MV-4-11 (cell line): ENCODE measurements at regions not wholly inside any gene's neighbourhood (a gene's known extent, or its start where the extent isn't known, plus 50 kb on each side); places are given as distances from the start of the nearest gene placed in this dataset.
"Not testable (repeated sequence)": the region's sequence is repeated elsewhere in the genome, so short reads cannot be mapped to it uniquely, and the experiment has no call there.

Experiments
- DNase-seq: peaks from one replicate; lab custom pipeline; 2025; lab: John Stamatoyannopoulos, UW

DNA sequence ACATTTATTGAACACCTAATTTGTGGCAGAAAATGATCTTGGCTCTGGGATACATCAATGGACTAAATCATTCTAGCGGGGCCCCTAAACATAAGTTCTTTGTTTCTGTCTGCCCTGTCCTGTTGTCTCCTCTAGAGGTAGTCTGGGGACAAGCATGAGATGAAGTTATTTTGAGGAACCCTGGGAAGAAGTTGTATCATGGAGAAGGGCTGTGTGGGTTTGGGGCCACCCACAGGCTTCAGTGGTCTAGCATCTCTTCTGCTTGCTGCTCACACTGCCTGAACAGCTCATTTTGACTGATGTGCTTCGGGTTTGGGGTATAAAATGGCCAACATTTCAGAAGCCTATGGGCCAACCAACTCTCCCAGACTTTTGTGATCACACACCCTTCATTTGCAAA lies 50.3 kb upstream of the OSBPL11 start:
- DNase-seq: peak; percentile 26

DNA sequence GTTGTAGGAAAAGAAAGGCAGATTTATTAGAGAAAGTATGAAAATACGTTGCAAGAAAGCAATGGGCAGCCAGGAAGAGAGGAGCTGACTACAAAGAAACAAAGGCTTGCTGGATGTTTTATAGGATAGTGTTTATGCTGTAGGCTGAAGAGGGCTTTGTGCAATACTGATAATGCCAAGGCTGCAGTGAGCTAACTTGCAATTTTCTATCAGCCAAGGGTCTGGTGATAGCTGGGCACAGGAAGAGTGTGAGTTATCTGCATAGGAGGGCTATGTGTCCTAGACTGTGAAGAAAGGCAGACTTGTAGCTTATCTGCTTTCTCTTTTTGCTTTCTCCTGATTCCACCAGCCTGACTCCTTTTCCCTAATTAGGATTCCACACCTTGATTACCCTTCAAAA lies 51.3 kb upstream of the OSBPL11 start:
- DNase-seq: no peak

DNA sequence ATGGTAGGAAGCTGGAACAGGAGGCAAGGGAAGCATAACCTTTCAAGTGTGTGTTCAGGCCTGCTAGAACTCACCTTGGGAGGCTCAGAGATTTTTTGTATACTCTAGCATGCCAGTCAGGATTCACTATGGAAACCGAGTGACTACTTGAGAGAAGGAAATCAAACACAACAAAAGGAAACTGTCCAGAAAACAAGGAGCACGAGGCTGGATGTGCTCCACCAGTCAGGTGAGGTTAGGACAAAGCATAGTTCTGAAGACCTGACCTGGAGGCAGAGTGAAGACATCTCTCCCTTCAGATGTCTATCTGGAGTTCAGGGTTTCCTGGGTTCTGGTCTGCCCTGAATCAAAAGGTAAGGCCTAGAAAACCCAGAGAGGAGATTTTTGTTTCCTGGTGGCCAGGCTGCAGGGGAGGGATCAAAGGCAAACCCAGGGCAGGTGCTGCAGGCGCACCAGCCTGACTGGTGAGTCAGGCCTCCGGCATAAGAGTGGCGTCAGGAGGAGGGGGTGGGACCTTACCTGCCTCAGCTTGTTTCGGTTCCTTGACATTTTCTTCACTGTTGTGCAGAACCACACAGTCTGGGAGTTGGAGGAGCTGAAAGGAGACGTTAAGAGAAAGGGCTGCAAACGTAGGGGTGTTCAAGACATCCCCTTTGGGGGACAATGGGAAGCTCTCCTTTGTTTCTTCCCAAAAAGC lies 52.2 kb upstream of the OSBPL11 start:
- no peak for DNase-seq

DNA sequence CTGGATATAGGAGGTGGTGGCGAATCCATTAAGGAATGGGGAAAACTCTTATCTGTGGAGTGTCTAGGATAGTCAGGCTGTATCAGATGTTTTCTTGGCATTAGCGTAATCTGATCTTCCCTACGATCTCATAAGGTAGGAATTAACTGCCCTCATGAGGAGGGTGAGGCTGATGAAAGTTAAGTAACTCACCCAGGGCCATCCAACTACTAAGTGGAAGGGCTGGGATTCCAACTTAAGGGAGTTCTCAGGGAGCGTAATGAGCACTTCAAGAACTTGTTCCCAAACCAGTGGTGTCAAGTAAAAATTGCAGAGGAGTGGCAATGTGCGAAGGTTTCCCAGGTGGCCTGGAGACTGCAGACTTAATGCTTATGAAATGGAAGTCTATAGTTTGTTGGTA lies 55.9 kb upstream of the OSBPL11 start:
- no peak for DNase-seq

- no peak for DNase-seq
These were observed 57.1 kb upstream of the OSBPL11 start for GRCh38 chr3:125652349-125652748.

DNA sequence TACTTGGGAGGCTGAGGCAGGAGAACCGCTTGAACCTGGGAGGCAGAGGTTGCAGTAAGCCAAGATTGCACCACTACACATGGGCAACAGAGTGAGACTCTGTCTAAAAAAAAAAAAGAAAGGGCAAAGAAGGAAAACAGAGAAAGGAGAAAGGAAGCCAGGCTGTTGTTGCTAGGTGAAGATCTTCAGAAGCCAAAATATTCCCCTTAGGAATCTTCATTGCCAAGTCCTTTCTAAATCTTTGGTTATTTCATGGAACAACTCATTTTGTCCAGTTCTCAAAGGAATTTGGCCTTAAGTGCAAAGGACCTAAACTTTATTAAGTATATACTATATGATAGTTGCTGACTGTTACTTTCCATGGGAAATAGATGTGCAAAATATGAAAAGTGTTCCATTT lies 59.2 kb upstream of the OSBPL11 start:
- no peak for DNase-seq

GRCh38 chr3:125662675-125663074 lies 67.4 kb upstream of the OSBPL11 start:
- DNase-seq: no peak

- no peak for DNase-seq
These were observed 75.1 kb upstream of the OSBPL11 start for GRCh38 chr3:125670352-125670751.

- no peak for DNase-seq
These were observed 75.6 kb upstream of the OSBPL11 start for GRCh38 chr3:125670945-125671344.

DNA sequence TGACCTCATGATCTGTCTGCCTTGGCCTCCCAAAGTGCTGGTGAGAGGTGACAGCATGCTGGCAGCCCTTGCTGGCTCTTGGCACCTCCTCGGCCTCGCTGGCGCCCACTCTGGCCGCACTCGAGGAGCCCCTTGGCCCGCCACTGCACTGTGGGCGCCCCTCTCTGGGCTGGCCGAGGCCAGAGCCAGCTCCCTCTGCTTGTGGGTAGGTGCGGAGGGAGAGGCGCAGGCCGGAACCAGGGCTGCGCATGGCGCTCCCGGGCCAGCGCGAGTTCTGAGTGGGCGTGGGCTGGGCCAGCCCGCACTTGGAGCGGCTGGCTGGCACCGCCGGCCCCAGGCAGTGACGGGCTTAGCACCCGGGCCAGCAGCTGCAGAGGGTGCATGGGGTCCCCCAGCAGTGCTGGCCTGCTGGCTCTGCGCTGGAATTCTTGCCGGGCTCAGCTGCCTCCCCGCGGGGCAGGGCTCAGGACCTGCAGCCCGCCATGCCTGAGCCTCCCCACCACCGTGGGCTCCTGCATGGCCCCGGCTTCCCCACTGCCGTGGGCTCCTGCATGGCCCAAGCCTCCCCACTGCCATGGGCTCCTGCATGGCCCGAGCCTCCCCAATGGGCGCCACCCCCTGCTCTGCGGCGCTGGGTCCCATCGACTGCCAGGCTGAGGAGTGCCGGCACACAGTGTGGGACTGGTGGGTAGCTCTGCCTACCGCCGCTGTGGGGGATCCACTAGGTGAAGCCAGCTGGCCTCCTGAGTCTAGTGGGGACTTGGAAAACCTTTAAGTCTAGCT lies 76.4 kb upstream of the OSBPL11 start:
- DNase-seq: no peak

GRCh38 chr3:125675791-125676190 lies 80.5 kb upstream of the OSBPL11 start:
- no peak for DNase-seq

GRCh38 chr3:125679258-125679657 lies 84.0 kb upstream of the OSBPL11 start:
- no peak for DNase-seq

GRCh38 chr3:125681146-125681545 lies 85.8 kb upstream of the OSBPL11 start:
- DNase-seq: no peak

DNA sequence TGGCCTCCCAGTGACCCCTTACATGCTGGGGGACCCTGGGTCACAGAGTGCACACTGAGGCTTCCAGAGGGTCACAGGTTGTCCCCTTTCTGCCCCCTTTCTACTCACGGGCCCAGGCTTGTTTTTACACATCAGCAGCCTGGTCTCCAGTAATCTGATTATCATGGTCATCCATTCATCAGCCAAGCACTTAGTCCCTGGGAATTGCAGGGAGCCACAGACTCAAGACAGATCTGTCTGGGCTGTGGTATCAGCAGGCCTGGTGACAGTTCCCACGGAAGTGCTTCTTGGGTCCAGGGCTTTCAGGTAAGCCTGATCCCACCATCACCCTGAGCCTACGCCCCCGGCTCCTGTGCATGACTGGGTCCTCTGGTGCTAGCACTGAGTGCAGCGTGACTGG lies 86.6 kb upstream of the OSBPL11 start:
- not testable (repeated sequence) for DNase-seq

GRCh38 chr3:125682610-125683009 lies 87.3 kb upstream of the OSBPL11 start:
- DNase-seq: not testable (repeated sequence)

DNA sequence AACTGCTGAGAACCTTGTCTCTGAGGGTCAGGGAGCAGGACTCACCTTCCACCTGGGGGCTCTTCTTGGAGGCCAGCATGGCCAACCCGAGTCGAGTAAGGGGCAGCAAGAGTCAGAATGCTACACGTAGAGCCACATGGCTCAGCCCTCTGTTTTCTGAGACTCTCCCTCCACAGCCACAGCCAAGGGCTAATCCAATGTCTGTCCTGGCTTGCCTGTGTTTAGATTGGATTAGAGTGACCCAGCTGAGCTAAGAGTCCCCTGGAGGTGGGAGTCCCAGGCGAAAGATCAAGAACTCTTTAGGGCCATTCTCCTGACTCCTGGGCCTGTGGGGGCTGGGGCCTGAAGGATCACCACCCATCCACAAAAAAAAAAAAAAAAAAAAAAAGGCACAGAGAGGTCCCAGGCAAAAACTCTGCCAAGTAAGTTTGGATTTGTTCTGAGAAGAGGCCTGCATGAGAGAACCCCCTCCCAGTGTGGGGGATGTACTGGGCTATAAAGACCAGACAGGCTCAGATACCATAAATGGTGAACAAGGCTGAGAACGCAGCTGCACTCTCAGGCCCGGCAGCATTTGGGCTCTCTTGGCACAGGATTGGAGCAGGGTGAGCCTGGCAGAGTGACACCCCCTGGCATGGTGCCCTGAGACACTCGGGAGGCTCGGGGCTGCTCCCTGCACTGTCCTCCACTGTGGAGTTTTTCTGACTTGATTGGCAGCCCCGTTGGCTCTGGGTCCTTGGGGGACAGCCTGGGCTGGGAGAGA lies 88.0 kb upstream of the OSBPL11 start:
- DNase-seq: no peak

DNA sequence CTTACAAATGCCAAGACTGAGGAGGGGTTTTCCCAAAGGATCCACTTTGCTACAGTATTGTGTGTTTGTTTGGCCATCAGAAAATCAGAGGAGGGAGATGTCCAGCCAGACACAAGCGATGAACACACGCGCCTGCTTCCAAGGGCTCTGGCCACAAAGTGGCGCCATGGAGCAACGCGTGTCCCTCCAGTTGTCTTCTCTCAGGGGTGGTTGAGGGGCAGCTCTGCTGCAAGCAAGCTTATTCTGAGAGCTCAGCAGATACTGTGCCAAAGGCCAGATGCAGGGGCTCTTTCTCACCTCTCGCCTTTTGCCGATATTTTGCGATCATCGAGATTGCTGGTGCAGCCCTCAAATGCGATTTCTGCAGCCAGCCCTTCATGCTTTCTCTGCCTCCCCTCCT lies 88.9 kb upstream of the OSBPL11 start:
- DNase-seq: no peak

GRCh38 chr3:125685741-125686140 lies 90.4 kb upstream of the OSBPL11 start:
- DNase-seq: not testable (repeated sequence)

DNA sequence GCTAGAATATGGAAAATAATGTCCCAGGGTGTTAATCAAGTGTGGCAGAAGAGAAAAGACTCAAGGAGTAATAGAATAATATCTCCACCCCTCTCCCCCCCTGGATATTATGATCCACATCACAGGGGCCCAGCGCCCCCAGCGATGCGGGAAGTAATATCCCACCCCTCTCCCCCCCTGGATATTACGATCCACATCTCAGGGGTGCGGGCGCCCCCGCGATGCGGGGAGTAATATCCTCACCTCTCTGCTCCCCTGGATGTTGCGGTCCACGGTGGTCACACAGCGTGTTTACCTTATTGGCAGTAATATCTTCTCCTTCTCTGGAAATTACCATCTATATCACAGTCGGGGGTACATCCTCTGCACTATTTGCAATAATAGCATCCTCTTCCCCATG lies 97.1 kb upstream of the OSBPL11 start:
- no peak for DNase-seq

GRCh38 chr3:125693887-125694286 lies 98.6 kb upstream of the OSBPL11 start:
- DNase-seq: no peak

- DNase-seq: no peak
These were observed 99.5 kb upstream of the OSBPL11 start for GRCh38 chr3:125694761-125695294.

DNA sequence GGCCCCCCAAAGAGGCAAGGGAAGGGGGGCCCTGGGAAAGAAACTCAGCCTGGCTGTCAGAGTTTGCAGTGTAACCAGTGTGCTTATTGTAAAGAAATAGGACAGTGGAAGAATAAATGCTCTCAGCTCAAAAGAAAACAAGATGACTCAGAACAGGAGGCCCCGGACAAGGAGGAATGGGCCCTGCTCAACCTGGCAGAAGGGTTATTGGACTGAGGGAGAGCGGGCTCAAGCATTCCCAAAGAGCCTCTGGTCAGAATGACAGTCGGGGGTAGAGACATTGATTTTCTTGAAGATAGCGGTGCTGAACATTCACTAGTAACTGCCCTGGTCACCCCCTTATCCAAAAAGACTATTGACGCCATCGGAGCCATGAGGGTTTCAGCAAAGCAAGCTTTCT lies 100.4 kb upstream of the OSBPL11 start:
- DNase-seq: no peak

- DNase-seq: not testable (repeated sequence)
These were observed 101.8 kb upstream of the OSBPL11 start for GRCh38 chr3:125697126-125697525.
